Thyroid gland (tissue), 4 donors: ENCODE measurements at regions not wholly inside any gene's neighbourhood (a gene's known extent, or its start where the extent isn't known, plus 50 kb on each side); places are given as distances from the start of the nearest gene placed in this dataset.

Source experiments
- CTCF ChIP-seq, 6 experiments: fragments of 200-600 bp in 3 of 6; fragments of 450-650 bp in 3 of 6; sonication (generic) in 3 of 6; IDR thresholded peaks; one replicate each; pipeline ENCODE4 v1.5.1; 2016 to 2019; ENCODE audit warnings: antibody characterized with exemption in 6 of 6, mild to moderate bottlenecking in 2 of 6, inconsistent platforms in 1 of 6, moderate library complexity in 1 of 6
- POLR2A ChIP-seq, 2 donors: fragments of 450-650 bp; IDR thresholded peaks; one replicate each; pipeline ENCODE4 v1.6.1; 2017; ENCODE audit warnings: antibody characterized with exemption in 2 of 2, mild to moderate bottlenecking in 2 of 2, moderate library complexity in 1 of 2

- TF ChIP-seq CTCF (IDR thresholded peaks at IDR 0.05) (no peak), POLR2A (IDR thresholded peaks at IDR 0.05) (no peak)
These were observed 414.8 kb upstream of the JARID2 start for GRCh38 chr6:14831070-14831469.
